ENCODE measurements at regions not wholly inside any gene's neighbourhood (a gene's known extent, or its start where the extent isn't known, plus 50 kb on each side); places are given as distances from the start of the nearest gene placed in this dataset.

GRCh38 chr17:73943416-73944110 is 259.9 kb upstream of the RPL38 start:
- 65 to 77% methylated on average over 7 of the region's 7 CpGs for WGBS, 2 donors
- no peaks in the 10 kb centered on the region for H3K36me3 ChIP-seq
- H3K27me3 ChIP-seq: no peaks in the 10 kb centered on the region
- no peak overlapping the region for H3K27ac ChIP-seq
- H3K4me1 ChIP-seq: no peaks in the 10 kb centered on the region
- peaks cover 0 to 8% (median 0%) of the 10 kb centered on the region in 4 donors for H3K9me3 ChIP-seq
- DNase-seq (ENCODE audit: low spot score in 2 of 2): no peak
- H3K4me3 ChIP-seq: no peak overlapping the region
- no peak for TF ChIP-seq CTCF (IDR thresholded peaks at IDR 0.05)
- no peak for TF ChIP-seq POLR2A (IDR thresholded peaks at IDR 0.05)
- no peak for TF ChIP-seq EP300 (IDR thresholded peaks at IDR 0.05)

- WGBS, 2 donors: 86 to 88% methylated on average over 5 of the region's 5 CpGs
- Histone ChIP-seq H3K9me3 (peaks cover 0 to 8% (median 0%) of the 10 kb centered on the region in 4 donors), H3K4me3 (no peak overlapping the region), H3K36me3 (no peaks in the 10 kb centered on the region), H3K27me3 (no peaks in the 10 kb centered on the region), H3K4me1 (no peaks in the 10 kb centered on the region), H3K27ac (no peak overlapping the region)
- DNase-seq (ENCODE audit: low spot score in 2 of 2): no peak
- TF ChIP-seq EP300 (IDR thresholded peaks at IDR 0.05): no peak
- TF ChIP-seq POLR2A (IDR thresholded peaks at IDR 0.05): no peak
- TF ChIP-seq CTCF (IDR thresholded peaks at IDR 0.05): no peak
These were observed 259.1 kb upstream of the RPL38 start for GRCh38 chr17:73944366-73944765.

GRCh38 chr17:73947281-73947965 is 256.1 kb upstream of the RPL38 start:
- no peak for TF ChIP-seq POLR2A (IDR thresholded peaks at IDR 0.05)
- no peak for TF ChIP-seq EP300 (IDR thresholded peaks at IDR 0.05)
- TF ChIP-seq CTCF (IDR thresholded peaks at IDR 0.05): no peak
- Histone ChIP-seq H3K27ac (no peak overlapping the region), H3K36me3 (no peaks in the 10 kb centered on the region), H3K4me3 (no peak overlapping the region), H3K9me3 (peaks cover 0 to 8% (median 0%) of the 10 kb centered on the region in 4 donors), H3K27me3 (peaks cover 0 to 20% of the 10 kb centered on the region in 2 donors), H3K4me1 (peaks cover 0 to 16% (median 1%) of the 10 kb centered on the region in 4 donors)
- no peak for DNase-seq (ENCODE audit: low spot score in 2 of 2)
- WGBS, 2 donors: 83% methylated on average over 13 of the region's 13 CpGs

- Histone ChIP-seq H3K4me1 (peaks cover 0 to 22% (median 4%) of the 10 kb centered on the region in 4 donors), H3K27me3 (peaks cover 0 to 25% of the 10 kb centered on the region in 2 donors), H3K9me3 (peaks cover 0 to 8% (median 0%) of the 10 kb centered on the region in 4 donors), H3K4me3 (no peak overlapping the region), H3K36me3 (no peaks in the 10 kb centered on the region), H3K27ac (no peak overlapping the region)
- TF ChIP-seq POLR2A (IDR thresholded peaks at IDR 0.05) (no peak), CTCF (IDR thresholded peaks at IDR 0.05) (no peak), EP300 (IDR thresholded peaks at IDR 0.05) (no peak)
- WGBS, 2 donors: 77 to 83% methylated on average over 4 of the region's 4 CpGs
- no peak for DNase-seq (ENCODE audit: low spot score in 2 of 2)
These were observed 255.5 kb upstream of the RPL38 start for GRCh38 chr17:73947966-73948355.

All from tibial nerve (tissue), 4 donors.